GM23248 (cell line): ENCODE measurements at regions not wholly inside any gene's neighbourhood (a gene's known extent, or its start where the extent isn't known, plus 50 kb on each side); places are given as distances from the start of the nearest gene placed in this dataset.
A peak's percentile ranks its signal among the peaks of the same experiment; 100 is the strongest.

ENCODE experiments used
- DNase-seq: peaks from one replicate; pipeline ENCODE4 v3.0.0-alpha.2; 2015
- H2AFZ ChIP-seq: fragments of 200-600 bp; sonication (generic); 2 replicates; pipeline ENCODE4 v1.6.1; 2016; ENCODE audit warnings: antibody characterized with exemption
- H3F3A ChIP-seq: fragments of 200-600 bp; sonication (generic); 2 replicates; pipeline ENCODE4 v1.6.1; 2016; ENCODE audit warnings: mild to moderate bottlenecking, antibody characterized with exemption, mixed run types; ENCODE audit not compliant: insufficient read depth
- H3K27ac ChIP-seq: fragments of 200-600 bp; sonication (generic); 2 replicates; pipeline ENCODE4 v1.5.1; 2016; ENCODE audit warnings: mild to moderate bottlenecking
- H3K27me3 ChIP-seq: fragments of 200-600 bp; sonication (generic); replicated peaks from 2 replicates; pipeline ENCODE4 v1.6.1; 2016; ENCODE audit warnings: mild to moderate bottlenecking; ENCODE audit not compliant: insufficient read depth
- H3K36me3 ChIP-seq: fragments of 200-600 bp; sonication (generic); 2 replicates; pipeline ENCODE4 v1.6.1; 2016; ENCODE audit warnings: low read depth, mild to moderate bottlenecking
- H3K4me1 ChIP-seq: fragments of 200-600 bp; sonication (generic); 2 replicates; pipeline ENCODE4 v1.6.1; 2016; ENCODE audit warnings: mild to moderate bottlenecking; ENCODE audit not compliant: insufficient read depth
- H3K4me2 ChIP-seq: fragments of 200-600 bp; sonication (generic); one replicate; pipeline ENCODE4 v1.6.1; 2016; ENCODE audit warnings: mild to moderate bottlenecking; ENCODE audit not compliant: unreplicated experiment
- H3K4me3 ChIP-seq: fragments of 200-600 bp; sonication (generic); 2 replicates; pipeline ENCODE4 v1.5.1; 2016; ENCODE audit warnings: mild to moderate bottlenecking
- H3K79me2 ChIP-seq: fragments of 200-600 bp; sonication (generic); 2 replicates; pipeline ENCODE4 v1.6.1; 2016; ENCODE audit warnings: mild to moderate bottlenecking; ENCODE audit not compliant: insufficient read depth
- H3K9ac ChIP-seq: fragments of 200-600 bp; sonication (generic); 2 replicates; pipeline ENCODE4 v1.6.1; 2016; ENCODE audit warnings: mild to moderate bottlenecking
- H3K9me2 ChIP-seq: fragments of 200-600 bp; sonication (generic); 2 replicates; pipeline ENCODE4 v1.6.1; 2016; ENCODE audit warnings: mixed run types, mild to moderate bottlenecking, moderate library complexity; ENCODE audit not compliant: insufficient read depth
- H3K9me3 ChIP-seq: fragments of 200-600 bp; sonication (generic); one replicate; pipeline ENCODE4 v1.6.1; 2017; ENCODE audit warnings: low read depth
- H4K20me1 ChIP-seq: fragments of 200-600 bp; sonication (generic); 2 replicates; pipeline ENCODE4 v1.6.0; 2016; ENCODE audit not compliant: insufficient read depth
- EZH2 ChIP-seq: fragments of 200-600 bp; sonication (generic); IDR thresholded peaks from 2 replicates; pipeline ENCODE4 v1.6.1; 2018; ENCODE audit warnings: antibody characterized with exemption, mild to moderate bottlenecking; ENCODE audit not compliant: insufficient read depth, poor library complexity, severe bottlenecking
- EZH2phosphoT487 ChIP-seq: fragments of 200-600 bp; sonication (generic); IDR thresholded peaks from 2 replicates; pipeline ENCODE4 v1.6.1; 2018; ENCODE audit warnings: antibody characterized with exemption, moderate library complexity, mild to moderate bottlenecking, low read depth; ENCODE audit not compliant: insufficient read depth
- WGBS, 2 experiments: methylation state at CpG; one replicate each; pipeline ENCODE4 v1.1.6; 2015 to 2017; ENCODE audit warnings: low lambda C conversion rate in 2 of 2, low coverage in 1 of 2; ENCODE audit errors: missing lambda C conversion rate in 2 of 2; 5-methylcytosine and 5-hydroxymethylcytosine counted together
- in situ Hi-C: fragments of 300-500 bp; cut with MboI; formaldehyde crosslinking; loops from 2 replicates; pipeline ENCODE4 v1.15.0; 2020

- no peaks in the 10 kb centered on the region for H3K4me1 ChIP-seq
- H3F3A ChIP-seq, result no peaks in the 10 kb centered on the region
- H4K20me1 ChIP-seq, result no peaks in the 10 kb centered on the region
- in situ Hi-C loops, result no loop called here
- H3K4me2 ChIP-seq, result no peak overlapping the region
- H3K9me3 ChIP-seq, result no peaks in the 10 kb centered on the region
- no peak overlapping the region for H3K9ac ChIP-seq
- H3K27me3 ChIP-seq, result no peaks in the 10 kb centered on the region
- no peaks in the 10 kb centered on the region for H3K36me3 ChIP-seq
- H3K4me3 ChIP-seq, result no peak overlapping the region
- H3K27ac ChIP-seq, result no peak overlapping the region
- no peaks in the 10 kb centered on the region for H3K9me2 ChIP-seq
- TF ChIP-seq EZH2phosphoT487, result no peak
- no peak for TF ChIP-seq EZH2
- DNase-seq, result no peak
- WGBS, 2 experiments, result 73 to 95% methylated on average over 1 of the region's 1 CpG
- no peaks in the 10 kb centered on the region for H3K79me2 ChIP-seq
- peak overlapping the region; percentile 45 for H2AFZ ChIP-seq
Observed at GRCh38 chr1:103160281-103160680, 52.0 kb upstream of the COL11A1 start.
